A673 (cell line): ENCODE measurements at regions not wholly inside any gene's neighbourhood (a gene's known extent, or its start where the extent isn't known, plus 50 kb on each side); places are given as distances from the start of the nearest gene placed in this dataset.

Experiments
- EZH2 ChIP-seq: fragments of 200-600 bp; sonication (generic); IDR thresholded peaks from 2 replicates; pipeline ENCODE4 v1.6.1; 2017; ENCODE audit warnings: borderline replicate concordance, low read depth, mild to moderate bottlenecking, mixed read lengths, antibody characterized with exemption, low read length; ENCODE audit not compliant: poor library complexity, severe bottlenecking
- TF ChIP-seq, protein P1 (sequence below): fragments of 300-800, 200-600 bp; sonication (generic); conservative IDR thresholded peaks from 2 replicates; pipeline ENCODE4 v1.5.1; 2017; ENCODE audit warnings: low read depth, mild to moderate bottlenecking, antibody characterized with exemption, low read length, moderate library complexity, mixed read lengths

DNA sequence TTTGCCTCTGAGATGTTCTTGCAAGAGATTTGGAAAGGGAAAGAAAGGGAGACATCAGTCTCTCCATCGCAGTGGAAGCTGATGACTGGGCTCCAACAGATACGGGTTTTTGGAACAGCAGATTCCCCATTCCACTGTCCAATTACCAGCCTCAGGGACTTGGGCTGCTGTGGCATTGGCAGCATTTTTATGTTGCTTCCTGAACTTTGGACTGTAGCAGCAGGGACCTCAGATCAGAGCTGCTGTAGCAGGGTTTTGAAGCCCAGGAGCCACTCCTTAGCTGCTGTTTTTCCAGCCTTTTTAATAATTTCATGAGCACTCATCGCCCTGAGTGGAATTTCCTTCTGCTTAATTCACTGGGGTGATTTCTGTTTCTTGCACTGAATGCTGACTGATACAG is 135.7 kb upstream of the SLCO3A1 start:
- TF ChIP-seq, protein P1, sequence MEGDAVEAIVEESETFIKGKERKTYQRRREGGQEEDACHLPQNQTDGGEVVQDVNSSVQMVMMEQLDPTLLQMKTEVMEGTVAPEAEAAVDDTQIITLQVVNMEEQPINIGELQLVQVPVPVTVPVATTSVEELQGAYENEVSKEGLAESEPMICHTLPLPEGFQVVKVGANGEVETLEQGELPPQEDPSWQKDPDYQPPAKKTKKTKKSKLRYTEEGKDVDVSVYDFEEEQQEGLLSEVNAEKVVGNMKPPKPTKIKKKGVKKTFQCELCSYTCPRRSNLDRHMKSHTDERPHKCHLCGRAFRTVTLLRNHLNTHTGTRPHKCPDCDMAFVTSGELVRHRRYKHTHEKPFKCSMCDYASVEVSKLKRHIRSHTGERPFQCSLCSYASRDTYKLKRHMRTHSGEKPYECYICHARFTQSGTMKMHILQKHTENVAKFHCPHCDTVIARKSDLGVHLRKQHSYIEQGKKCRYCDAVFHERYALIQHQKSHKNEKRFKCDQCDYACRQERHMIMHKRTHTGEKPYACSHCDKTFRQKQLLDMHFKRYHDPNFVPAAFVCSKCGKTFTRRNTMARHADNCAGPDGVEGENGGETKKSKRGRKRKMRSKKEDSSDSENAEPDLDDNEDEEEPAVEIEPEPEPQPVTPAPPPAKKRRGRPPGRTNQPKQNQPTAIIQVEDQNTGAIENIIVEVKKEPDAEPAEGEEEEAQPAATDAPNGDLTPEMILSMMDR, result no peak
- no peak for TF ChIP-seq EZH2
